GM19397 (cell line): ENCODE measurements at regions not wholly inside any gene's neighbourhood (a gene's known extent, or its start where the extent isn't known, plus 50 kb on each side); places are given as distances from the start of the nearest gene placed in this dataset.

Experiments used
- ATAC-seq: cut with Tn5 transposase; IDR thresholded peaks from one replicate; pipeline ENCODE4 v1.9.1; 2021; ENCODE audit warnings: mild to moderate bottlenecking, moderate library complexity; ENCODE audit not compliant: unreplicated experiment

DNA sequence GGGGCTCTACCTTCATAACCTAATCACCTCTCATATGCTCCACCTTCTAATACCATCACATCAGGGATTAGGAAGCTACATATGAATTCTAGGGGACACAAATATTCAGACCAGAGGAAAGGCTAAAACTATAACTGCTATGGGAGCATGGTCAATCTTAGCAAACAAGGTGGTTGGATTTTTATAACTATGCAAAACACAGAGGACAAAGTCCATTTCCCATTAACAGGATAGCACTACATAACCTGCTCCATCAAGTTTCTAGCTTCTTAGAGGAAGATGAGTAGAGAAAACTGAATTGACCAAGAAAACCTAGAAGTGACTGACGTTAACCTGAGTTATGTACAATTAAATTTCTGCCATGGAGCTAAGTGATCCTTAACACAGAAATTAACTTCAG is 398.6 kb downstream of the TBL1XR1 start:
- ATAC-seq = no peak

GRCh38 chr3:176796371-176796770 is 400.9 kb downstream of the TBL1XR1 start:
- ATAC-seq = no peak

- ATAC-seq = no peak
These were observed 401.4 kb downstream of the TBL1XR1 start for GRCh38 chr3:176795891-176796290.

GRCh38 chr3:176794406-176794805 is 402.9 kb downstream of the TBL1XR1 start:
- no peak for ATAC-seq

- ATAC-seq = no peak
These were observed 407.3 kb downstream of the TBL1XR1 start for GRCh38 chr3:176789947-176790346.

GRCh38 chr3:176789281-176789705 is 408.0 kb downstream of the TBL1XR1 start:
- ATAC-seq = no peak

- ATAC-seq = no peak
These were observed 409.8 kb downstream of the TBL1XR1 start for GRCh38 chr3:176787506-176787905.

DNA sequence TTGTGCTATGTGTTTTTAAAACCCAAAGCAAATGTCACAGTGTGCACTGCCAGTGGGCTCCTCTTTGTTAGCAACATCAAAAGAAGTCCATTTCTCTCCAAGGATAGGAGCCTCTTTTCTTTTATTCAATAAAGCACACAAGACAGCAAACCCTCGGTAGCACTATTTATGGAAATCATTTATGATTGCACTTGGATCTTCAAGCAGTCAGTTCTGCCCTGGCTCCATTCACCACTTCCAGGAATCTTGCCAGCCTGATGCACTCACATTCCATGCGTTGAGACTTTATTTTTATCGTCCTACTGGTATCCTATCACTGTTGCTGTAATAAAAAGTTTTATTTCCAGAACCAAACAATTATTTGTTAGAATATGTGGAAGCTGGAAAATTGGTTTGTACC is 412.1 kb downstream of the TBL1XR1 start:
- no peak for ATAC-seq

GRCh38 chr3:176780766-176781165 is 416.5 kb downstream of the TBL1XR1 start:
- no peak for ATAC-seq

DNA sequence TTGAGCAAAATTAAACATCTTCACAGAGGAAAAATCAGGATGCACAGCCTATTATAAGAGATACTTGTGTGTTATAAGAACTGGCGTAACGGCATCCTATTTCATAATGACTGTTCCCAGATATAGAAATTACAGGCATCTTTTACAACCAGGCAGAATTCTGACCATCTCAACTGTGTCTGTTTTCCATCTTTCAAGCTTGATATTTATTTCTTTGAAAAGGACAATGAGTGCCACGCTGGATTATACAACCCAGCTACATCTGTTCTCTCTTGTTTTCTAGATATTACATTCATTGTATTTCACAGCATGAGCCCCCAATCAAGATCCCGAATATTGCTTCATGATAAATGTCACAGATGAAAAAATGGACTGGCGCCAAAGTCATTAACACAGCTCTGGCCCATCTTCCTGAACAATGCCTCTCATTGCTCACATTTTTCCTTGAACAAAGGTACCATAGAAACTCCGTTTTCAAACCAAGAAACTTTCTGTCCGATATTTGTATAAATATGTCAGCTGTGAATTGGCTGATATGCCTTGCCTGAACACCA is 420.6 kb downstream of the TBL1XR1 start:
- ATAC-seq = no peak

- ATAC-seq = no peak
These were observed 427.6 kb downstream of the TBL1XR1 start for GRCh38 chr3:176769547-176770190.

DNA sequence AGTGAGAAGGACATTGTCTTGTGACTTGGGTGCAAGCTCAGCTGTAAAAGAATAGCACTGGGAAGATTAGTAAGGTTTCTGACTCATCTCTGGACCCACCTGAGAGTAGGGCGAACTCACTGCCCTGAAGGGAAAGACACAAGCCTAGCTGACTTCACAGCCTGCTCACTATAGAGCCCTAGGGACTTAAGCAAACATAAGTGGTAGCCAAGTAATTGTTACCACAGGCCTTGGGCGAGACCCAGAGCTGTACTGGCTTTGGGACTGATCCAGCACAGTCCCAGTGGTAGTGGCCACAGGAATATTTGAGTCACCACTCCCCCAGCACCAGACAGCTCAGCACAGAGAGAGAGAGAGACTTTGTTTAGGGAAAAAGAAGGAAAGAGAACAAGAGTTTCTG is 429.9 kb downstream of the TBL1XR1 start:
- no peak for ATAC-seq

DNA sequence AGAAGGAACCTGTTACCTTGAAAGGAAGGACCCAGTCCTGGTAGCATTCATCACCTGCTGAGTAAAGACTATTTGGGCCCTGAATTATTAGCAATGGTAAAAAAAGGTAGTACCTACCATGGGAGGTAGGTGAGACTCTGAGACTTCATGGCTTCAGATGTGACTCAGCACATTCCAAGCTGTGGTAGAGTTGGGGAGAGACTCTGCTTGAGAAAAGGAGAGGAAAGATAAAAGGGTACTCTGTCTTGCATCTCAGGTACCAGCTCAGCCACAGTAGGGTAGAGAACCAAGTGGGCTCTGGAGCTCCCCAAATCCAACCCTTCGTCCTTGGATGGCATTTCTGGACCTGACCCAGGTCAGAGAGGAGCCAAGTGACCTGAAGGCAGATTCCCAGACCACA is 430.4 kb downstream of the TBL1XR1 start:
- no peak for ATAC-seq

DNA sequence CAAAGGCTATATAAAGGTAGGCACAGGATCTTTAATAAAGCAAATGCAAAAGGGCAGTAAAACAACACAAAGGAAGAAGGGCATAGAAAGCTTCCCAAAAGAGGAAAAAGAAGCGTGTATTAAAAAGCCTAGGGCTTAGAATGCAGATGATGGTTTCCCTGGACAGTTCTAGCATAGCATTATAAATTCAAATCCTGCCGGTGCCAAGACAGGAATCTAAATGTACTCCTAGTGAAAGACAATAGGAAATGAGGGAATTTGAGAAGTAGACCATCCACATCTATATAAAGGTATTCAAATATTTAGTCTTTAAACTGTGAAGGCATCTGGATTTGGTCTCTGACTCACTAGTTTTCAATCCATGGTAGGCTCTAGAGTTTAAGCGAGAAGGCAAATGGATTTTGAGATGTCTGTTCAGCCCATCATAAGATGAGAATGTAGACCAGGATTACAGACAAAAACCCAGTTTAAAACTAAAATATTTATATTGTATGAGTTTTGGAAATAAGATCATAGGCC is 431.8 kb downstream of the TBL1XR1 start:
- ATAC-seq = no peak

GRCh38 chr3:176759815-176760506 is 437.3 kb downstream of the TBL1XR1 start:
- no peak for ATAC-seq

GRCh38 chr3:176757429-176757828 is 439.9 kb downstream of the TBL1XR1 start:
- ATAC-seq = no peak

GRCh38 chr3:176755977-176756376 is 441.3 kb downstream of the TBL1XR1 start:
- no peak for ATAC-seq

DNA sequence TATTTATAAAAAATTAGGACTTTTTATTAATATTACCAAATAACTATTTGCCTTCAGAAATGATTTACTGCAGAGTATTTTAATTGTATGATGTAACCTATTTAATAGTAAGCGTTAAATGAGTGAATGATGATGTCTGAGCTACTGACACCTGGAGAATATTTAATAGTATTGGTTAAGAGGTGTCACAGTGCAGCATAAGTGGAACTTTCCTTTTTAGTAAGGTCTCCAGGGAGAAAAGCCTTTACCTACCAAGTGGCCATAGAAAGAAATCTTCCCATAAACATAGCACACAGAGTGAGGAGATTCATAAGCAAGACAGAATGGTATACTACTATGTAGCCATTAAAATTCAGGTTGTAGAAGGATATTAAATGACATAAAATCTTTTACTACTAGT is 441.7 kb downstream of the TBL1XR1 start:
- ATAC-seq = no peak

DNA sequence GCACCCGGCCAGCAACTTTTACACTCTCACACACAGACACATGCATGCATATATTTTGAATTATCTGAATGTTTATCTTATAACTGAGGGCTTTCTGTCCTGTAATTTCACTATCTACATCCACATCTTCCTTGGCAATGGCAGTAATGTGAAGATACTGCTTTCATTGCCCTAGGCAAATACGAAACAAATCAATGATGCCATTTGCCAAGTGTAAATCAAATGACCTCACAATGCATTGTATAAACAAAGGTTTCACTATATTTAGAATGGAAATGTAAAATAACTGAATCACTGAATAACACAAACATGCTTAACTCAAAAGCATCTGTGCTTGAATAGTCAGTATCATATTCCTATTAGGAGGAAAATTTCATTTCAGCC is 455.6 kb downstream of the TBL1XR1 start:
- ATAC-seq = no peak

DNA sequence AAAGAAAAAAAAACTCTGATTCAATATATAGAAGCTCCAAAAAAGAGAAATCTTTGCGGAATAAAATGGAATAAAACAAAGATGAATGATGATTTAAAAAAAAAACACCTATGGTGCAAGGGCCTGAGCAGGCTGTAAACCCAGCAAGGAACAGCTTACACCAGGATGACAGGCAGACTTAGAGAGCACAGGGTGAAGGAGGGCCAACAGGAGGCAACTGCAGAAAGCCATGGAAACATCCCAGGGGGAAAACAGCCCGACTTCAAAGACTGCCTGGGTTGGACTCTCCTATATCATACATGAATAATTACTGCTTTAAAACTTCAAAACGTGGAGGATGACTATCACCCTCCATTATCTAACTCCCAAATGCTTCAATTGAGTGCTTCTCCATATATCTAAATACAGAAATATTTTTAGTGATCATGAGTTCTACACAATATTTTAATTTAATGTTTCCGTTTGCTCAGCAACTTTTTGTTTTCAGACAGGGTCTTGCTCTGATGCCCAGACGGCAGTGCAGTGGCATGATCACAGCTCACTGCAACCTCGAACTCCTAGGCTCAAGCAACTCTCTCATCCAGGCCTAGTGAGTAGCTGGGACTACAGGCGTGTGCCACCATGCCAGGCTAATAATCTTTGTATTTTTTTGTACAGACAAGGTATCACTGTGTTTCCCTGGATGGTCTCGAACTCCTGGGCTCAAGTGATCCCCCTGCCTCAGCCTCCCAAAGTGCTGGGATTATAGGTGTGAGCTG is 456.2 kb downstream of the TBL1XR1 start:
- ATAC-seq = no peak

GRCh38 chr3:176739159-176739558 is 458.1 kb downstream of the TBL1XR1 start:
- no peak for ATAC-seq
